ENCODE measurements at regions not wholly inside any gene's neighbourhood (a gene's known extent, or its start where the extent isn't known, plus 50 kb on each side); places are given as distances from the start of the nearest gene placed in this dataset.

DNA sequence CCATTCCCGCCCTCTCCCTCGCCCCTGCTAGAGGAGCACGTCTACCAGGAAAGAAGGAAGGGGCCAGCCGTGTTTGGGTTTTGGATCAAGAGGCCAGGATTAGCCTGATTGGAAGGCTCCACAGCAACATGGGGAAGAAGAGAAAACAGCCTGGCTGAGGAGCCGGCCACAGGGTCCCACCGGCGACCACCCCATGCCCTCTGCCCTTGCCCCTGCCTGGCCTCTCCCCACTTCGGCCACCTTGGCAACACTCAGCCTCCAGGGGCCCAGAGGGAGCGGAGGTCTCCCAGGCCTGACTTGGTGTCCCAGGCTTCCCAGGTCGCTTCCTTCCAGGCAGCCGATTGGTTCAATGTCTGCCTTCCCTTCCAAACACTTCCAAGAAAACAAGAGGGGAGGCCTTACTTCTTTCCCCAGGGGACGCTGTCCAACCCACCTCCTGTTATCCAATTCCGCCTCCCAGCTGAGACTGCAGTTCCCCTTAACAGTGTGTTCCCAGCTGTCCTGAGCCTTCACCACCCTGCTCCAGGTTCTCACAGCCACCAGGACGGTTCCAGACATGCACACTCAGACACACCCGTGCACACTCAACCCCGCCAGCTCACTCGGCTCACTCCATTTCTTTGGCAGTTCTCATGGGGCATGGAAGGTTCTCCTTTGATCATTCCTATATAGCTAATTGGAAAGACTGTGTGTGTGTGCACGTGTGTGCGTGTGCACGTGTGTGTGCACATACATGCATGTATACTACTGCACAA lies 65.4 kb downstream of the RBFOX3 start:
- TF ChIP-seq, protein P1, sequence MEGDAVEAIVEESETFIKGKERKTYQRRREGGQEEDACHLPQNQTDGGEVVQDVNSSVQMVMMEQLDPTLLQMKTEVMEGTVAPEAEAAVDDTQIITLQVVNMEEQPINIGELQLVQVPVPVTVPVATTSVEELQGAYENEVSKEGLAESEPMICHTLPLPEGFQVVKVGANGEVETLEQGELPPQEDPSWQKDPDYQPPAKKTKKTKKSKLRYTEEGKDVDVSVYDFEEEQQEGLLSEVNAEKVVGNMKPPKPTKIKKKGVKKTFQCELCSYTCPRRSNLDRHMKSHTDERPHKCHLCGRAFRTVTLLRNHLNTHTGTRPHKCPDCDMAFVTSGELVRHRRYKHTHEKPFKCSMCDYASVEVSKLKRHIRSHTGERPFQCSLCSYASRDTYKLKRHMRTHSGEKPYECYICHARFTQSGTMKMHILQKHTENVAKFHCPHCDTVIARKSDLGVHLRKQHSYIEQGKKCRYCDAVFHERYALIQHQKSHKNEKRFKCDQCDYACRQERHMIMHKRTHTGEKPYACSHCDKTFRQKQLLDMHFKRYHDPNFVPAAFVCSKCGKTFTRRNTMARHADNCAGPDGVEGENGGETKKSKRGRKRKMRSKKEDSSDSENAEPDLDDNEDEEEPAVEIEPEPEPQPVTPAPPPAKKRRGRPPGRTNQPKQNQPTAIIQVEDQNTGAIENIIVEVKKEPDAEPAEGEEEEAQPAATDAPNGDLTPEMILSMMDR (IDR thresholded peaks at IDR 0.05; ENCODE audit: low read depth, low read length): no peak
- DNase-seq (ENCODE audit: low read depth in 2 of 2): no peak
- H3K4me3 ChIP-seq (replicated peaks in 1 of 2; ENCODE audit: low read depth in 2 of 2, low read length in 2 of 2): no peak overlapping the region

DNA sequence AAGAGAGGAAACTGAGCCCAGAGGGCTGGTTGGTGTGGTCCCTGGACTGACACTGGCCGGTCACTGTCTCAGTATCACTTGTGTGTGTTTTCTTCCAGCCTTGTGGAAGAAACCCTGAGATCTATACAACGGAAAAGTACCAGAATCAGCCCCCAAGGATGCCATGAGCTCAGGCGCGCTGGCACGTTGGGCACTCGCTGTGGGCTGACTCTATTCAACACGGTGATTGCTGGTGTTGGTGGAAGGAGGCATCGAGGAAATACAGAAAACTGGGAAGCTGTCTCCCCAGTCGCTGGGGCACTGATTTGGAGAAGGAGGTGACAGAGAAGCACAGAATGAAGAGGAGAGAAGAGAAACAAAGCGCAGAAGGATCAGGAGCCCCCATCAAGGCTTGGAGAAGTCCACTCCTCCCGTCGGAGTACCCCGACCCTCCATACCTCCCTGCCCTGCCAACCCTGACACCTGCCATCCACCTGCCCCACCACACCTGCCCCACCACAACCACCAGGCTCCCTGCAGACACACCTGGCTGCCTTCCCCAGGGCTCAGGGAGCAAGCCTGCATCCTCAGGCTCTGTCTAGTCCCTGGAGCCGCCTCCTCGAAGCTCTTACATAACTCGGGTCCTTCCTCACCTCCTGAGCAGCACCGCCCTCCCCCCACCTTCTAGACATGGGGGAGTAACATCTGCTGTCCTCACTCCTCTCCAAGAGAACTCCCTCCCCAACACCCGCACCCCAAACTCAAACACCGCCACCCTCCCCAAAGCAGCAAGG lies 66.5 kb downstream of the RBFOX3 start:
- H3K4me3 ChIP-seq (replicated peaks in 1 of 2; ENCODE audit: low read depth in 2 of 2, low read length in 2 of 2): no peak overlapping the region
- no peak for DNase-seq (ENCODE audit: low read depth in 2 of 2)
- TF ChIP-seq, protein P1 (IDR thresholded peaks at IDR 0.05; ENCODE audit: low read depth, low read length): no peak

DNA sequence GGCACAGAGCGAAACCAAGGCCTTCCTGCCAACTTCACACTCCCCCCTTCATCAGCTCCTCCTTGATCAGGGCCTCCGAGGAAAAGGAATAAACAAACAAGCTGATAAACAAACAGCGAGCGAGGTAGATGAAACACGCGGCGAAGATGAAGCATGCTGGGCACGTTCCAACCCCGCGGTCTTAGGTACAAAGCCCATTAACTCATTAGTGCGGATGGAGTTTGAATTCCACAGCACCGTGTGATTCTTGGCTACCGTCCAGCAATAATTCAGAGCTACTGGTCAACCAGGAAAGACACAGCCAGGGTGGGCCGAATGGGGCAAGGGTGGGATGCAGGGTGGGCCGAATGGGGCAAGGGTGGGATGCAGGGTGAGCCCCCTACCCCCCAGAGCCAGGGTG lies 67.3 kb downstream of the RBFOX3 start:
- TF ChIP-seq, protein P1 (IDR thresholded peaks at IDR 0.05; ENCODE audit: low read depth, low read length): no peak
- H3K4me3 ChIP-seq (replicated peaks in 1 of 2; ENCODE audit: low read depth in 2 of 2, low read length in 2 of 2): no peak overlapping the region
- no peak for DNase-seq (ENCODE audit: low read depth in 2 of 2)

DNA sequence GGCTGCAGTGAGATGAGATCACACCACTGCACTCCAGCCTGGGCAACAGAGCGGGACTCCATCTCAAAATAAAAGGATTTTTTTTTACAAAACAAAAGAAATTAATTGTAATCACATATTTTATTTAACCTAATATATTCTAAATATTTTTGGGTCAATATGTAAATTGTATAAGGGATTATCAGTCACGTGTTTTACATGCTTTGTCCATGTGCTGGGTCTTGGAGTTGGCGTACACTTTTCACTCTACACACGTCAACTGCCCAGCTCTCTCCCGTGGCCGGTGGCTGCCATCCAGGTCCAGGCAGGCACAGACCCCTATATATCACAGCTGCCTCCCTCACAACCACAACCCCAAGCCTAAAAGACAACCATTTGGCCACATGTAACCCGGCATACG lies 68.1 kb downstream of the RBFOX3 start:
- TF ChIP-seq, protein P1 (IDR thresholded peaks at IDR 0.05; ENCODE audit: low read depth, low read length): no peak
- no peak overlapping the region for H3K4me3 ChIP-seq (replicated peaks in 1 of 2; ENCODE audit: low read depth in 2 of 2, low read length in 2 of 2)
- no peak for DNase-seq (ENCODE audit: low read depth in 2 of 2)

DNA sequence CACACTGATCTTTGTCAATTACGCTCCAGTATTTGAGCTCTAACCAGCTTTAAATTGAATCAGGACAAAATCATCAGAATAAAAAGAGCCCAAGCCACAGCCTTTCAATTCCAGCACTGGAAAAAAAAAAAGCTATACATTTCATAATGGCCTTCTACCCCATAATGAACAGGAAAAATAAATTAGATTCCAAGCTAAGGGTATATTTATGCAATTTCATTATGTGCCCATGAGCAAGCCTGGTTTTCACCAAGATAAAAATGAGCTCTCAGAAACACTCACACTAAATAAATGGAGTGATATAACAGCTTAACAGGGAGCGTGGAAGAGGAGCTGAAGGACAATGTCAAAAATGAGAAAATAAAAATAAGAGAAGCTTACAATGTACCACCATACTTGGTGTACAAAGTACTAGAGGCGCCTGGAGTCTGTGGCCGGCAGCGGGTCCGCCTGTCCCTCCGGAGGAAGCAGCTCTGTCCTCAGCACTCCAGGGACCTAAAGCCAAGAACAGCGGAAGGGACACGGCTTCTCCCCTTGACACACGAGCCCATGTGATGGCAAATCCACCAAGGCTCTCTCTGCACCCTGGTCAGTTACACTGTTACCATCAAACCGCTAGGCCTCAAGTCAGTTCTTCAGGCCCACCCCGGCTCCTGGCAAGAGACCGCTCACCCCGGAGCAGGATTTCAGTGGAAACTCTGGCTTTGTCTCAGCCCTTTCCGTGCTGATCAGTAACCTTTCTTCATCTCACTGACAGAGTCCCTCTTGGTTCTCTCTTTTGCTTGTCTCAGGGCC lies 69.6 kb downstream of the RBFOX3 start:
- TF ChIP-seq, protein P1 (IDR thresholded peaks at IDR 0.05; ENCODE audit: low read depth, low read length): no peak
- H3K4me3 ChIP-seq (replicated peaks in 1 of 2; ENCODE audit: low read depth in 2 of 2, low read length in 2 of 2): no peak overlapping the region

DNA sequence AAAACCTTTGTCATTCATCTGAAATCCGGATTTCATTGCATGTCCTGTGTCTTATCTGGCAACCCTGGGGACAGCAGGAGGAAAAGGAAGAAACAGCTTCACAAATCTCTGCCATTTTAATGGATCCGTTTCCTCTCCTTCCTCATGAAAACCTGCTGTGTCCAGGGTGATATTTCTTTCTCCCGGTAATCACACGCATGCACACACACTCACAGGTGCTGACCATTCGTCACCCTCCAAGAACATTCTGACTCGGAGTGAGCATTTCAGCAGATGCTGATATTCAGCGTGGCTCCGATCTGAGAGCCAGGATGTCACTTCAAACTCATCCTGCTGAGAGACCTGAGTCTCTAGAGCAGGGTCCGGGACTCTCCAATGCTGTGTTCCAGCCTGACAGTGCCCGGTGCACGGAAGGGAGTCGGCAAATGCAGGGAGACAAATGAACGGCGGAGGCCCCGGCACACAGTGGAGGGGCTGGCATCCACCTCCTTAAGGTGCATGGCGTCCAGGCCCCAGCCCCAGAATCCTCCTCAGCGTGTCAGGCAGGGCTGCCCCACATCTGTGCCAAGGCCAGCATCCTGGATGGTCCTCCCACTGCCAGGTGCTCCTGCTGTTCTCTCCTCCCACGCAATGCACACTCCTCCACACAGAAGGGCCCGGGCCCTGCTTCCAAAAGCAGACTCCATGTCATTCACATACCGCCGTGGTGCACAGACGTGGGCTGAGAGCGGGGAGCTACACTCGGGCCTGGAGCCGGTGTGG lies 70.7 kb downstream of the RBFOX3 start:
- TF ChIP-seq, protein P1 (IDR thresholded peaks at IDR 0.05; ENCODE audit: low read depth, low read length): no peak
- DNase-seq (ENCODE audit: low read depth in 2 of 2): no peak
- no peak overlapping the region for H3K4me3 ChIP-seq (replicated peaks in 1 of 2; ENCODE audit: low read depth in 2 of 2, low read length in 2 of 2)

More for the DNA sequence above, 69.6 kb downstream of the RBFOX3 start:
- no peak for DNase-seq (ENCODE audit: low read depth in 2 of 2)

Data from cardiac fibroblast (primary cell).